ENCODE measurements at regions not wholly inside any gene's neighbourhood (a gene's known extent, or its start where the extent isn't known, plus 50 kb on each side); places are given as distances from the start of the nearest gene placed in this dataset.
A peak's percentile ranks its signal among the peaks of the same experiment; 100 is the strongest.

GRCh38 chr13:31512331-31512730, 227.0 kb upstream of the RXFP2 start:
- no peak overlapping the region for H4K8ac ChIP-seq (ENCODE audit: low read depth, low read length)
- H3K18ac ChIP-seq (ENCODE audit: low read length): no peak overlapping the region
- WGBS (ENCODE audit: extremely low coverage, insufficient coverage, low lambda C conversion rate): no CpG with 5 or more reads among the region's 3 CpGs
- H3K79me1 ChIP-seq (ENCODE audit: low read length): no peaks in the 10 kb centered on the region
- no peak overlapping the region for H3K27ac ChIP-seq (ENCODE audit: low read depth, low read length)
- no peak overlapping the region for H3K4me2 ChIP-seq (ENCODE audit: low read length)
- no peak overlapping the region for H2BK120ac ChIP-seq (ENCODE audit: low read depth, low read length)
- no peaks in the 10 kb centered on the region for H3K79me2 ChIP-seq (ENCODE audit: control insufficient read depth, insufficient read depth, low read length)
- H2AK5ac ChIP-seq (ENCODE audit: low read length): no peak overlapping the region
- no peak overlapping the region for H4K5ac ChIP-seq (ENCODE audit: low read length)
- H2BK15ac ChIP-seq (replicated peaks; ENCODE audit: low read depth): no peak overlapping the region
- DNase-seq: no peak
- H3K56ac ChIP-seq (ENCODE audit: low read length): no peak overlapping the region
- H3K9ac ChIP-seq (ENCODE audit: low read length): no peak overlapping the region
- no peaks in the 10 kb centered on the region for H3K27me3 ChIP-seq (ENCODE audit: insufficient read depth, low read length, poor library complexity)
- H3K4me1 ChIP-seq (ENCODE audit: control insufficient read depth, low read depth, low read length): no peaks in the 10 kb centered on the region
- no peak overlapping the region for H3K4me3 ChIP-seq (ENCODE audit: low read length)
- no peak overlapping the region for H3K4ac ChIP-seq (ENCODE audit: low read depth, low read length)
- H3K23ac ChIP-seq (ENCODE audit: low read length): no peak overlapping the region
- no peak overlapping the region for H2BK5ac ChIP-seq (ENCODE audit: low read length)
- no peaks in the 10 kb centered on the region for H3K36me3 ChIP-seq (ENCODE audit: control insufficient read depth, insufficient read depth, low read length)

- H3K4me3 ChIP-seq (ENCODE audit: low read length): no peak overlapping the region
- H3K27me3 ChIP-seq (ENCODE audit: insufficient read depth, low read length, poor library complexity): no peaks in the 10 kb centered on the region
- no peak overlapping the region for H3K9ac ChIP-seq (ENCODE audit: low read length)
- H2BK120ac ChIP-seq (ENCODE audit: low read depth, low read length): no peak overlapping the region
- H2BK5ac ChIP-seq (ENCODE audit: low read length): no peak overlapping the region
- H2BK15ac ChIP-seq (replicated peaks; ENCODE audit: low read depth): no peak overlapping the region
- no peak overlapping the region for H3K23ac ChIP-seq (ENCODE audit: low read length)
- no peak overlapping the region for H3K27ac ChIP-seq (ENCODE audit: low read depth, low read length)
- no peak overlapping the region for H2AK5ac ChIP-seq (ENCODE audit: low read length)
- H3K4ac ChIP-seq (ENCODE audit: low read depth, low read length): no peak overlapping the region
- no peak overlapping the region for H3K18ac ChIP-seq (ENCODE audit: low read length)
- no peak overlapping the region for H4K5ac ChIP-seq (ENCODE audit: low read length)
- DNase-seq: no peak
- no peak overlapping the region for H3K56ac ChIP-seq (ENCODE audit: low read length)
- no peaks in the 10 kb centered on the region for H3K79me1 ChIP-seq (ENCODE audit: low read length)
- no peaks in the 10 kb centered on the region for H3K36me3 ChIP-seq (ENCODE audit: control insufficient read depth, insufficient read depth, low read length)
- H4K8ac ChIP-seq (ENCODE audit: low read depth, low read length): no peak overlapping the region
- 100% methylated on average over 1 of the region's 1 CpG for WGBS (ENCODE audit: extremely low coverage, insufficient coverage, low lambda C conversion rate)
- H3K4me1 ChIP-seq (ENCODE audit: control insufficient read depth, low read depth, low read length): no peaks in the 10 kb centered on the region
- H3K4me2 ChIP-seq (ENCODE audit: low read length): no peak overlapping the region
- no peaks in the 10 kb centered on the region for H3K79me2 ChIP-seq (ENCODE audit: control insufficient read depth, insufficient read depth, low read length)
These were observed 224.4 kb upstream of the RXFP2 start for GRCh38 chr13:31514932-31515331.

DNA sequence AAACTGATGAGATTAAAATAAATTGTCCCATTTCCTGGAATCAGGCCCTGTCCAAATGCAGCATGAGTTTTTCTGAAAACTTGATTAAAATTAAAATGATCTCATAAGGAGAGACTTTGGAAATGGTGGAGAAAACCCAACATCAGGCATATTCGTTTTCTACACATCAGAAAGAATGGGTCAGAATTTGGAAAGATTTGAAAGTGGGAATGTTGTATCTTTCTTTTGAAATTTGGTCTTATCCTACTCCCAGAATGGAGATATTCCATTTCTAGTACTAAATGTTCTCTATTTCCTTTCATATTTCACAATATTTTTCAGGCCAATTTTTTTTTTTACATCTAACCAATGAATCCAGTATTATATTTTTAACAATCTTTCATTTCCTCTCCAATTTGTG, 223.9 kb upstream of the RXFP2 start:
- Histone ChIP-seq H3K79me1 (ENCODE audit: low read length) (no peaks in the 10 kb centered on the region), H3K23ac (ENCODE audit: low read length) (no peak overlapping the region), H3K9ac (ENCODE audit: low read length) (no peak overlapping the region), H2BK5ac (ENCODE audit: low read length) (no peak overlapping the region), H3K4ac (ENCODE audit: low read depth, low read length) (no peak overlapping the region), H3K27ac (ENCODE audit: low read depth, low read length) (no peak overlapping the region), H3K56ac (ENCODE audit: low read length) (no peak overlapping the region), H4K5ac (ENCODE audit: low read length) (no peak overlapping the region), H3K27me3 (ENCODE audit: insufficient read depth, low read length, poor library complexity) (no peaks in the 10 kb centered on the region), H3K4me3 (ENCODE audit: low read length) (no peak overlapping the region), H3K4me2 (ENCODE audit: low read length) (no peak overlapping the region), H3K36me3 (ENCODE audit: control insufficient read depth, insufficient read depth, low read length) (no peaks in the 10 kb centered on the region), H3K18ac (ENCODE audit: low read length) (no peak overlapping the region), H2BK120ac (ENCODE audit: low read depth, low read length) (no peak overlapping the region), H3K79me2 (ENCODE audit: control insufficient read depth, insufficient read depth, low read length) (no peaks in the 10 kb centered on the region), H4K8ac (ENCODE audit: low read depth, low read length) (no peak overlapping the region), H2BK15ac (replicated peaks; ENCODE audit: low read depth) (no peak overlapping the region), H2AK5ac (ENCODE audit: low read length) (no peak overlapping the region), H3K4me1 (ENCODE audit: control insufficient read depth, low read depth, low read length) (no peaks in the 10 kb centered on the region)
- DNase-seq: no peak
- WGBS (ENCODE audit: extremely low coverage, insufficient coverage, low lambda C conversion rate): no CpG with 5 or more reads among the region's 1 CpG

GRCh38 chr13:31517599-31517998, 221.7 kb upstream of the RXFP2 start:
- H3K4me2 ChIP-seq (ENCODE audit: low read length): no peak overlapping the region
- no peaks in the 10 kb centered on the region for H3K36me3 ChIP-seq (ENCODE audit: control insufficient read depth, insufficient read depth, low read length)
- H3K27ac ChIP-seq (ENCODE audit: low read depth, low read length): no peak overlapping the region
- H3K79me2 ChIP-seq (ENCODE audit: control insufficient read depth, insufficient read depth, low read length): no peaks in the 10 kb centered on the region
- no peaks in the 10 kb centered on the region for H3K4me1 ChIP-seq (ENCODE audit: control insufficient read depth, low read depth, low read length)
- no peak overlapping the region for H3K4me3 ChIP-seq (ENCODE audit: low read length)
- no peaks in the 10 kb centered on the region for H3K79me1 ChIP-seq (ENCODE audit: low read length)
- no peak overlapping the region for H3K23ac ChIP-seq (ENCODE audit: low read length)
- H4K5ac ChIP-seq (ENCODE audit: low read length): no peak overlapping the region
- H3K18ac ChIP-seq (ENCODE audit: low read length): no peak overlapping the region
- no peak overlapping the region for H3K4ac ChIP-seq (ENCODE audit: low read depth, low read length)
- no CpG with 5 or more reads among the region's 3 CpGs for WGBS (ENCODE audit: extremely low coverage, insufficient coverage, low lambda C conversion rate)
- H3K9ac ChIP-seq (ENCODE audit: low read length): no peak overlapping the region
- H2AK5ac ChIP-seq (ENCODE audit: low read length): no peak overlapping the region
- no peak for DNase-seq
- H2BK120ac ChIP-seq (ENCODE audit: low read depth, low read length): no peak overlapping the region
- no peak overlapping the region for H2BK15ac ChIP-seq (replicated peaks; ENCODE audit: low read depth)
- no peak overlapping the region for H2BK5ac ChIP-seq (ENCODE audit: low read length)
- H4K8ac ChIP-seq (ENCODE audit: low read depth, low read length): no peak overlapping the region
- no peaks in the 10 kb centered on the region for H3K27me3 ChIP-seq (ENCODE audit: insufficient read depth, low read length, poor library complexity)
- H3K56ac ChIP-seq (ENCODE audit: low read length): no peak overlapping the region

- H3K18ac ChIP-seq (ENCODE audit: low read length): no peak overlapping the region
- no peak for DNase-seq
- no peaks in the 10 kb centered on the region for H3K79me1 ChIP-seq (ENCODE audit: low read length)
- no peak overlapping the region for H4K8ac ChIP-seq (ENCODE audit: low read depth, low read length)
- no peaks in the 10 kb centered on the region for H3K4me1 ChIP-seq (ENCODE audit: control insufficient read depth, low read depth, low read length)
- H4K5ac ChIP-seq (ENCODE audit: low read length): no peak overlapping the region
- no peak overlapping the region for H2BK120ac ChIP-seq (ENCODE audit: low read depth, low read length)
- H3K4ac ChIP-seq (ENCODE audit: low read depth, low read length): no peak overlapping the region
- no peak overlapping the region for H2BK5ac ChIP-seq (ENCODE audit: low read length)
- no peaks in the 10 kb centered on the region for H3K79me2 ChIP-seq (ENCODE audit: control insufficient read depth, insufficient read depth, low read length)
- no peak overlapping the region for H3K4me3 ChIP-seq (ENCODE audit: low read length)
- H3K9ac ChIP-seq (ENCODE audit: low read length): no peak overlapping the region
- no peak overlapping the region for H3K56ac ChIP-seq (ENCODE audit: low read length)
- no peaks in the 10 kb centered on the region for H3K36me3 ChIP-seq (ENCODE audit: control insufficient read depth, insufficient read depth, low read length)
- WGBS (ENCODE audit: extremely low coverage, insufficient coverage, low lambda C conversion rate): no CpG with 5 or more reads among the region's 4 CpGs
- H3K4me2 ChIP-seq (ENCODE audit: low read length): no peak overlapping the region
- H2BK15ac ChIP-seq (replicated peaks; ENCODE audit: low read depth): no peak overlapping the region
- no peak overlapping the region for H2AK5ac ChIP-seq (ENCODE audit: low read length)
- no peak overlapping the region for H3K27ac ChIP-seq (ENCODE audit: low read depth, low read length)
- H3K27me3 ChIP-seq (ENCODE audit: insufficient read depth, low read length, poor library complexity): no peaks in the 10 kb centered on the region
- no peak overlapping the region for H3K23ac ChIP-seq (ENCODE audit: low read length)
These were observed 220.7 kb upstream of the RXFP2 start for GRCh38 chr13:31518645-31519044.

GRCh38 chr13:31521435-31521834, 217.9 kb upstream of the RXFP2 start:
- Histone ChIP-seq H3K4me2 (ENCODE audit: low read length) (no peak overlapping the region), H3K27ac (ENCODE audit: low read depth, low read length) (no peak overlapping the region), H2BK5ac (ENCODE audit: low read length) (no peak overlapping the region), H2BK120ac (ENCODE audit: low read depth, low read length) (no peak overlapping the region), H4K8ac (ENCODE audit: low read depth, low read length) (no peak overlapping the region), H3K36me3 (ENCODE audit: control insufficient read depth, insufficient read depth, low read length) (no peaks in the 10 kb centered on the region), H3K18ac (ENCODE audit: low read length) (no peak overlapping the region), H3K27me3 (ENCODE audit: insufficient read depth, low read length, poor library complexity) (no peaks in the 10 kb centered on the region), H3K4ac (ENCODE audit: low read depth, low read length) (no peak overlapping the region), H2AK5ac (ENCODE audit: low read length) (no peak overlapping the region), H3K79me2 (ENCODE audit: control insufficient read depth, insufficient read depth, low read length) (no peaks in the 10 kb centered on the region), H3K4me1 (ENCODE audit: control insufficient read depth, low read depth, low read length) (no peaks in the 10 kb centered on the region), H3K4me3 (ENCODE audit: low read length) (no peak overlapping the region), H2BK15ac (replicated peaks; ENCODE audit: low read depth) (no peak overlapping the region), H3K9ac (ENCODE audit: low read length) (no peak overlapping the region), H4K5ac (ENCODE audit: low read length) (no peak overlapping the region), H3K56ac (ENCODE audit: low read length) (no peak overlapping the region), H3K79me1 (ENCODE audit: low read length) (no peaks in the 10 kb centered on the region), H3K23ac (ENCODE audit: low read length) (peak overlapping the region; percentile 1)
- DNase-seq: no peak

Measured in mesendoderm (in vitro differentiated cells).